GM19324 (cell line): ENCODE measurements at regions not wholly inside any gene's neighbourhood (a gene's known extent, or its start where the extent isn't known, plus 50 kb on each side); places are given as distances from the start of the nearest gene placed in this dataset.

Experiments used
- ATAC-seq: cut with Tn5 transposase; IDR thresholded peaks from one replicate; pipeline ENCODE4 v1.9.1; 2021; ENCODE audit warnings: mild to moderate bottlenecking, moderate library complexity; ENCODE audit not compliant: unreplicated experiment, low FRiP score

DNA sequence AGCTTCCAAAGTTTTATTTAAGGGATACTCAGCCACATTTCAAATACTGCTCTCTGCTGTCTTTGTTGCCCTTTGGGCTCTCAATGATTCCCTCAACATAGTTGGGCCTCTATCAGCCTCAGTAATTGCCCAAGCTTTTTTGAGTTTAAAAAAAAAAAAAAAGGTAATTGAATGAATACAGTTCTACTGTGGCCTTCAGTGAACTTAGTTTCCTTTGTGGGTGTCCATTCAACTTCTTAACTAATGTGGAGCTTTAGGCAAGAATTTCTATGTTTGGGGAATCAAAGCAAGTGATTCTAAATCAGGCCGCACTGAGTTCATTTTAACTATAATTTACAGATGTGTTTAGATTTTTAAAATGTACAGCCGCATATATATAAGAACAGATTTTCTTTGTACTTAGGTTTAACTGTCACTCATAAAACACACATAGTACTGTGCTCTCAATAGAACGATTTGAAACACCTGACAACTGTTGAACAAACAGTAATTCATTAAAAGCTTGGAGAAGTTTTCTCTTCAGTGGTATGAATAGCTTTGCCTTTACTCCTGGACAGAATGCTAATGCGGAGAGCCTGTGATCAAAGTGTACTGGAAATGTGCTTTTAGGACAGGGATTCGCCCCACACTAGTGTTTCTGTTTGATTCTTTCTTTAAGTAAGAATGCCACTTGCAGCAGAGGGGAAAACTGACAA lies 844.9 kb upstream of the SEMA6D start:
- no peak for ATAC-seq

- ATAC-seq, result no peak
Observed at GRCh38 chr15:46872981-46873330, 844.3 kb upstream of the SEMA6D start.

- ATAC-seq, result no peak
Observed at GRCh38 chr15:46879032-46879770, 838.1 kb upstream of the SEMA6D start.

- ATAC-seq, result no peak
Observed at GRCh38 chr15:46880791-46881190, 836.5 kb upstream of the SEMA6D start.

- ATAC-seq, result no peak
Observed at GRCh38 chr15:46892621-46893160, 824.6 kb upstream of the SEMA6D start.

GRCh38 chr15:46894644-46895043 lies 822.7 kb upstream of the SEMA6D start:
- ATAC-seq, result no peak

DNA sequence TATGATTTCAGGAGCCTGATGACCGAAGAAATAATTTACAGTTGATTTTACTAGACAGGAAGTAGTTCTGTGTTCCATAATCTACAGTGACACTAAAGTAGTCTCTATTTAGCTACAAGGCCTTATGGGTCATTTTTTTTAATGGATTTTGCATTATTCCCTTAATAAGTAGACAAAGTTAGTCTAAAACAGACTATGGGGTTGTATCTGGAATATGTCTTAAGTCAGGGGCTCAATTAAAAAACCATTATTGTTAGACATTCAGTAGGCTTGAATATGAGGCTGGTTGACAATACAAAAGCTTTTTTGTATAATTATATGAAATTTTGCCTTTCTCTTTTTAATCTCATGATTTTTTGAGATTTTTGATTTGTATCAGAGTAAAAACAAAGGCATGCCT lies 820.0 kb upstream of the SEMA6D start:
- ATAC-seq, result no peak

DNA sequence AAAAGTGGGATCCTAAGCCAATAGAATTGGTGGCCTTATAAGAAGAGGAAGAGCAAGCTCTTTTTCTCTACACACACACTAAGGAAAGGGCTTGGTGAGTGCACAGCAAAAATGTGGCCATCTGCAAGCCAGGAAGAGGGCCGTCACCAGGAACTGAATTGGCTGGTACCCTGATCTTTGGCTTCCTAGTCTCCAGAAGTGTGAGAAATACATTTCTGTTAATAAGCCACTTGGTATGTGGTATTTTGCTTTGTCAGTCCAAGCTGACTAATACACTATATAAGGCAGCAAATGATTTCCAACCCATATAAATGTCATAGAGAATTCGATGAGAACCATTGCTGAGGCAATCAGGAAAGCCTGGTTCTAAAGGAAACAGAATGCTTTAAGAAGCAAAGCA lies 816.3 kb upstream of the SEMA6D start:
- no peak for ATAC-seq

DNA sequence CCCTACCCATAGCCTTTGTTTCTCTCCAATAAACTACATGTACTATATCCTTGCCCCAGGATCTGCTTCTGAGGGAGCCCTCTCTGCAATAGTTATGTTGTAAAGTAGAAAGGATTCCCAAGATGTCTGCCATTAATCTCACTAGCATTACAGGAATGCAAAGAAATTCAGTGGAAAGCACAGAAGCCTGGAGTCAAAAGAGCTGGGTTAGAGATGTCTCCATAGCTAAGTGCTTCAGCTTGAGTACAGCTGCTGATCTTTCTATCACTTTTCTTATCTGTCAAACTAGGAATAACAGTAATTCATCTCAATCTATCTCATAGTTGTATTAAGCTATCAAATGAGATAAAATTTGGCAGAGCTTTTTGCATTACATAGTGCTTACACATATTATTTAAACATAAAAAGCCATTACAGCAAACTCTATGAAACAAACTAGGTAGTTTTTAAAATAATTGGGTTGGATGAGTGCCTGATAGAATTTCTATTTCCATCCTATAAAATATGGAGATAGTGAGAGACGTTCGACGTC lies 799.5 kb upstream of the SEMA6D start:
- ATAC-seq, result no peak

DNA sequence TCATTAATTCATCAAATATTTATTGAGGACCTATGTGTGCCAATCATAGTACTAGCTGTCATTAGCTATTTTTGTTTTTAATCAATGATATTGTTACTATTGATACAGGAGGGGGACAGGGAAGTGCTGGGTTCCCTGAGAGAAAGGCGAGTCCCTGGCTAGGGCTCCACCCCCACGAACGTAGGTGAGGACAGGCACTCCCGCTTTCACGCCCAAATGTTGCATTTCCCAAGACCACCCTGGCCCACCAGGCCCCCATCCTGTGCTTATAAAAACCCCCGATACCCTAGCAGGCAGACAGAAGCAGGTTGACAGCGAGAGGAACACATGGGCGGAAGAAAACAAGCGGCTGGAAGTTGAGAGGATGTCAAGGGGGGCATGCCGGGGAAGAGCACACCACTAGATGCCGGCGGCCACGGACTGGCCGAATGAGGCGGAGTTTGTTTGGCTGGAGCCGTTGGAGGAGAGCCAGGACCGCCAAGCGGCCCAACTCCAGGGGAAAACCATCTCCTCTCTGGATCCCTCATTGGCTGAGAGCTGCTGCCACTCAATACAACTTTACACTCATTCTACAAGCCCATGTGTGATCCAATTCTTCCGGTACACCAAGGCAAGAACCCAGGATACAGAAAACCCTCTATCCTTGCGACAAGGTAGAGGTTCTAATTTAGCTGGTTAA lies 798.7 kb upstream of the SEMA6D start:
- ATAC-seq, result no peak

DNA sequence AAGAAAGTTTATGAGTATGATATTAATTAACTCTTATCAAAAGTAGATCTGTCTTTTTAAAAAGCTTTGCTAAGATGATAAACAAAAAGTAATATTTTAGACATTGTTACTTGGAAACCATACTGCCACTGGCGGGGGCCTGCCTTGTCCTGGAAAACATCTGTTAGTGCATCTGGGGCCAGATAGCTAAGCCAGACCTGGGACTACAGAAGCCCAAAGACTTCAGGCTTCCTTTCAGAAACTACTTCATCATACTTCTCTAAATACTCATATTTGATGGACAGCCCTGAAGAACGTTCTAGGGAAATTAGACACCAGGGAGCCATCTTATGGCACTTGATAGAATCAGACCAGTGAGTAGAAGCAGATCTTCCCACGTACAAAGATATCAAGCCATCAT lies 795.4 kb upstream of the SEMA6D start:
- no peak for ATAC-seq

- no peak for ATAC-seq
Observed at GRCh38 chr15:46930426-46930825, 786.9 kb upstream of the SEMA6D start.

GRCh38 chr15:46933332-46933731 lies 784.0 kb upstream of the SEMA6D start:
- ATAC-seq, result no peak

- no peak for ATAC-seq
Observed at GRCh38 chr15:46934851-46935250, 782.5 kb upstream of the SEMA6D start.

DNA sequence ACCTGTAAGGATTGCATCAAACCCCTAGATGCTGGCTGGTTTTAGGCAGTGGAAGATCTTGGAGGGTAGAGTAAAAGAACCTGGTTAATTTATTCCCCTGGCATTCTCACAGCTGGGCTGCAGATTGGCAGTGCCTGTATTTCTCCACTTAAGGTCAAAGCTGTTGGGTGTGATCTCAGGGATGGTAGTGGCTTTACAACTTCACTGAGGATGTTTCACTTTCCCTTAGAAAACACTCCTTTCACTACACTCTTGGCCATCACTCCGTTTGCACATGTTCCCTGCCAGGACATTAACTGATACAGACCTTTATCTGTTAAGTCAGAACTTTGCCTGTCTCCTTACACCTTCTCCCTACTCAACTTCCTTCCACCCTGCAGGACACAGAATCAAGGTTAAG lies 779.1 kb upstream of the SEMA6D start:
- ATAC-seq, result no peak

DNA sequence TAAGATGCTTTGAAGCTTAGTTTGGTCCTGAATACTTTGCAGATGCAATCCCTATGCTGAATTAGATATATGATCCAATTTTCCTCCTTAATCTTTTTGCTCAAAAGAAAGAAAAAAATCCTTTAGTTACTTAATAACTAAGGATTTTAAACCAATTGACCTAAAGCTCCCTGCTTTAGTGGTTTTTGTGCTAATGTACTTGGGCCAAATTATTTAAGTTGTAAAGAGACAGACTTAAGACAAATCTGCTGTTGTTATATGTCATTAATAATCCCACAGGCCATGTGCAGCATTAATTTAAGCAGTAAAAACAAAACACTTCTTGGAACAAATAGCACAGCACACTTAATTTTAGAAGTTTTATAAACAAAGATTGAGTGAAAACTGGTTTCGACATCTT lies 776.1 kb upstream of the SEMA6D start:
- ATAC-seq, result no peak

- ATAC-seq, result no peak
Observed at GRCh38 chr15:46946953-46947352, 770.4 kb upstream of the SEMA6D start.

- ATAC-seq, result no peak
Observed at GRCh38 chr15:46955576-46955975, 761.7 kb upstream of the SEMA6D start.

DNA sequence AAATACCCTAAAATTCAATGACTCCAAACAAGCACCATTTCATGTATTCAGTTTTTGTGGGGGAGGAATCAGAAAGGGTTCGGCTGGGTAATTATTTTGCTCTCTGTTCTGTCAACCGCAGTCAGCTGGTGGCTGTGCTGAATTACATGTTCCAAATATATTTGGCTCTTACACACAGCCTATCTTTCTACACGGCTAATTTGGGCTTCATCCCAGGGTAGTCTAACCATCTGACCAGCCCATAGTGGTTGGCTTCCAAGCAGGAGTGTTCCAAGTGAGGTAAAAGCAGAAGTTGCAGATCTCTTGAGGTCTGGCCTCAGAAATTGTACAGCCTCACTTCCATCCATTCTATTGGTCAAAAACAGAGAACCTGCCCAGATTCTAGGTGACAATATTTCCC lies 760.8 kb upstream of the SEMA6D start:
- no peak for ATAC-seq

- no peak for ATAC-seq
Observed at GRCh38 chr15:46956881-46957280, 760.4 kb upstream of the SEMA6D start.

- ATAC-seq, result no peak
Observed at GRCh38 chr15:46960581-46960980, 756.7 kb upstream of the SEMA6D start.
